Thyroid gland (tissue), 4 donors: ENCODE measurements at regions not wholly inside any gene's neighbourhood (a gene's known extent, or its start where the extent isn't known, plus 50 kb on each side); places are given as distances from the start of the nearest gene placed in this dataset.
"Not testable (repeated sequence)": the region's sequence is repeated elsewhere in the genome, so short reads cannot be mapped to it uniquely, and the experiment has no call there.

Experiments
- CTCF ChIP-seq, 6 experiments: fragments of 200-600 bp in 3 of 6; fragments of 450-650 bp in 3 of 6; sonication (generic) in 3 of 6; IDR thresholded peaks; one replicate each; pipeline ENCODE4 v1.5.1; 2016 to 2019; ENCODE audit warnings: antibody characterized with exemption in 6 of 6, mild to moderate bottlenecking in 2 of 6, inconsistent platforms in 1 of 6, moderate library complexity in 1 of 6
- POLR2A ChIP-seq, 2 donors: fragments of 450-650 bp; IDR thresholded peaks; one replicate each; pipeline ENCODE4 v1.6.1; 2017; ENCODE audit warnings: antibody characterized with exemption in 2 of 2, mild to moderate bottlenecking in 2 of 2, moderate library complexity in 1 of 2

GRCh38 chr5:60420773-60421172, 279.2 kb downstream of the DEPDC1B start:
- not testable (repeated sequence) for TF ChIP-seq CTCF, POLR2A (IDR thresholded peaks at IDR 0.05)
